ENCODE measurements at regions not wholly inside any gene's neighbourhood (a gene's known extent, or its start where the extent isn't known, plus 50 kb on each side); places are given as distances from the start of the nearest gene placed in this dataset.

DNA sequence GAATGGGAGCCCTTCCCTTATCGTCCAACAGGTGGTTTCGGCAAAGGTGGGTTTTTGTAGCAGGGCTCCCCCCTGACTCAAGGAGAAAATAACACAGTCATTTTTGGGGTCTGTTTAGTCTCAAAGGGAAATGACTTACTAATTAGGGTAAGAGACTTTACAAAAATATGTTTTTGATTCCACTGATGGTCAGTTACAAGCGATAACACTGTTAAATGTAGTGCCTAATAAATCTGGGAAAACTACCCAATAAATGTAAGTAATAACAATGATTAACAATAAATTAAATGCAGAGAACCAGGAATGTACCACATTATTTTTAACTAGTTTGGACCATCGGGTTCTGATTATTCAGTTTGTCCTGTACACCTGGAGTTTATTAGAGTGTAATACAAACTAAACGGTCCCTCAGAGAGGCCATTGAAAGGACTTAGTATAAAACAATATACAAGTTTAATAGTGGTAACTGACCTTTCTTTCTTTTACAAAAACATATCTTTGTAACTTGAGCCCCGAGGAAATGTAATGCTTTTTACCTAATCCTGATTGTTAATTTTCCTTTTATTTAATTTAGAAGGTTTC is 216.2 kb upstream of the HABP2 start:
- Histone ChIP-seq H3K9me3 (peaks cover 0 to 22% (median 3%) of the 10 kb centered on the region in 4 donors), H3K4me1 (no peaks in the 10 kb centered on the region), H3K4me3 (no peak overlapping the region), H3K27ac (no peak overlapping the region), H3K36me3 (no peaks in the 10 kb centered on the region), H3K27me3 (no peaks in the 10 kb centered on the region)
- 72 to 76% methylated on average over 6 of the region's 6 CpGs for WGBS, 2 donors
- TF ChIP-seq EP300 (IDR thresholded peaks at IDR 0.05) (no peak), POLR2A (IDR thresholded peaks at IDR 0.05) (no peak)
- TF ChIP-seq, protein P1, sequence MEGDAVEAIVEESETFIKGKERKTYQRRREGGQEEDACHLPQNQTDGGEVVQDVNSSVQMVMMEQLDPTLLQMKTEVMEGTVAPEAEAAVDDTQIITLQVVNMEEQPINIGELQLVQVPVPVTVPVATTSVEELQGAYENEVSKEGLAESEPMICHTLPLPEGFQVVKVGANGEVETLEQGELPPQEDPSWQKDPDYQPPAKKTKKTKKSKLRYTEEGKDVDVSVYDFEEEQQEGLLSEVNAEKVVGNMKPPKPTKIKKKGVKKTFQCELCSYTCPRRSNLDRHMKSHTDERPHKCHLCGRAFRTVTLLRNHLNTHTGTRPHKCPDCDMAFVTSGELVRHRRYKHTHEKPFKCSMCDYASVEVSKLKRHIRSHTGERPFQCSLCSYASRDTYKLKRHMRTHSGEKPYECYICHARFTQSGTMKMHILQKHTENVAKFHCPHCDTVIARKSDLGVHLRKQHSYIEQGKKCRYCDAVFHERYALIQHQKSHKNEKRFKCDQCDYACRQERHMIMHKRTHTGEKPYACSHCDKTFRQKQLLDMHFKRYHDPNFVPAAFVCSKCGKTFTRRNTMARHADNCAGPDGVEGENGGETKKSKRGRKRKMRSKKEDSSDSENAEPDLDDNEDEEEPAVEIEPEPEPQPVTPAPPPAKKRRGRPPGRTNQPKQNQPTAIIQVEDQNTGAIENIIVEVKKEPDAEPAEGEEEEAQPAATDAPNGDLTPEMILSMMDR (IDR thresholded peaks at IDR 0.05) = no peak
- DNase-seq (ENCODE audit: low spot score in 2 of 2) = no peak

DNA sequence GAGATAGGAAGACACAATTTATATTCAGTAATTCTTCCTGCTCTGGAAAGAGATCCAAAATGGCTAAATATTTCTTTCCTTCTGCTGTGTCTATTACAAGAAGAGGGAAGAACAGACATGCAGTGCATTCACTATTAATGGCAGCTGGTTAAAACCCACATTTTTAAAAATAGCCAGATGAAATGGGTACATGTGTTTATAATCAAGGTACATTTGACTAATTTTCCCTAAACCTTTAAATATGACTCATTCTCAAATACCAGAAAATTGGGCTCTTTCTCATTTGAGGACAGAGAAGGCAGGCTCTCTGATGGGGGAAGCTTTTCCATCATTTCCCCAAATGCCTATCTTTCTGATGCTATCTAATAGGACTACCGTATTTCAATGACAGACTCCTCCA is 215.7 kb upstream of the HABP2 start:
- Histone ChIP-seq H3K36me3 (no peaks in the 10 kb centered on the region), H3K4me3 (no peak overlapping the region), H3K27me3 (no peaks in the 10 kb centered on the region), H3K4me1 (no peaks in the 10 kb centered on the region), H3K27ac (no peak overlapping the region), H3K9me3 (peaks cover 0 to 22% (median 3%) of the 10 kb centered on the region in 4 donors)
- TF ChIP-seq, protein P1 (IDR thresholded peaks at IDR 0.05) = no peak
- TF ChIP-seq POLR2A (IDR thresholded peaks at IDR 0.05) = no peak
- no peak for TF ChIP-seq EP300 (IDR thresholded peaks at IDR 0.05)
- WGBS, 2 donors = 86 to 87% methylated on average over 1 of the region's 1 CpG
- no peak for DNase-seq (ENCODE audit: low spot score in 2 of 2)

DNA sequence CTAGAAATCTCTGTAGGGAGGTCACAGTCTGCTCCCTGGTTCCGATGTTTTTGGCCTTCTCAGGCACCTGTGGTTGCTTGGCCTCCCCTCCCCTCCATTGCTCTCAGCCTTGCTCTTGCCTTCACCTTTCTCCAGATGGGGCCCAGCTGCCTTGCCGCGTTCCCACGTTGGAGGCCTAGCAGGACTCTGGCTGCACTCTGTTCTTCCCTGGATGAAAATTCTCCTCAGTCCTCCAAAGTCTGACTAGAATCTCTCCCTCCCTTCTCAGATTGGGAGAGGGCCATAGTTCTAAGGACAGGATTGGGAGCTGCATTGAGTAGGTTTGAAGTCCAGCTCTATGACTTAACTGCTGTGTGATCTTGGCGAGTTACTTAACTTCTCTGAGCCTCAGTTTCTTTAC is 213.7 kb upstream of the HABP2 start:
- TF ChIP-seq POLR2A (IDR thresholded peaks at IDR 0.05) (no peak), EP300 (IDR thresholded peaks at IDR 0.05) (no peak)
- TF ChIP-seq, protein P1 (IDR thresholded peaks at IDR 0.05) = no peak
- no peak for DNase-seq (ENCODE audit: low spot score in 2 of 2)
- Histone ChIP-seq H3K4me3 (no peak overlapping the region), H3K27me3 (no peaks in the 10 kb centered on the region), H3K27ac (no peak overlapping the region), H3K36me3 (no peaks in the 10 kb centered on the region), H3K4me1 (no peaks in the 10 kb centered on the region), H3K9me3 (peaks cover 0 to 14% (median 2%) of the 10 kb centered on the region in 4 donors)
- 91 to 94% methylated on average over 5 of the region's 5 CpGs for WGBS, 2 donors

DNA sequence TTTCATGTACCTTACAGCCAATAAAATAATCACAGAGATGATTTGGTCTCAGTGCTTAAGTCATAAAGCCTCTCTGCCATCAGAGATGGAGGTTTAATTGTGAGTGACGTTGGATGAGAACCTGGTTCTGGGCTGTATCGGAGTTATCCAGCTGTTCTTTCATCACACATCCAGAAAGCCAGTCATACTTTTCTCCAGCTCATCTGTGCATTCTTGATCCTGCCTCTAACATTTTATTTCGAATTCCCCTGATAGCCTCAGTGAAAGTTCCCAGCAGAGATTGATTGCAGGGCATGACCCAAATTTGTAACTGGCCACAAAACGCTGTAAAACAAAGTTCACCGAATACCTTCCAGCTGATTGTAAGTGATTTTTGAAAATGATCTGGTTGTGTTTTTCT is 212.6 kb upstream of the HABP2 start:
- no peaks in the 10 kb centered on the region for H3K36me3 ChIP-seq
- no peak for DNase-seq (ENCODE audit: low spot score in 2 of 2)
- H3K4me1 ChIP-seq = no peaks in the 10 kb centered on the region
- TF ChIP-seq EP300 (IDR thresholded peaks at IDR 0.05) (no peak), POLR2A (IDR thresholded peaks at IDR 0.05) (no peak)
- TF ChIP-seq, protein P1 (IDR thresholded peaks at IDR 0.05) = no peak
- no peaks in the 10 kb centered on the region for H3K27me3 ChIP-seq
- 67 to 76% methylated on average over 5 of the region's 5 CpGs for WGBS, 2 donors
- H3K9me3 ChIP-seq = peaks cover 0 to 11% (median 0%) of the 10 kb centered on the region in 4 donors
- H3K27ac ChIP-seq = no peak overlapping the region
- no peak overlapping the region for H3K4me3 ChIP-seq

DNA sequence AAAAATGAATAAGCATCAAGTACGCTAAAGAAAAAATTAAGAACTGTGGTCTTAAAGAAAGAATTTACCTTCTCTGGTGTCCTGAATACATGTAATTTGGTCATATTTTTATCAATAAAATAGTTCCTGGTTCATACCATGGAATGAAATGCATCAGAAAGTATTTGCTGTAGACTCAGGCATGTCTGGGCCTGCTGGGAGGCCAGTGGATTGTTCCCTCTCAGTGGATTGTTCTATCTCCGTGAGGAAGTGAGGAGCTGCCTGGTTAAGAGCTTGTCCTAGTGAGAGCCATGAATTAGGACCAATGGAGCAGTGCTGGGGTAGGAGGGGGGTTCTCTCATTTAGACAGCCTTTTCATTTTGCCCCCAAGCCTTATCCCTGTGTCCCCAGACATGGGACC is 211.7 kb upstream of the HABP2 start:
- H3K27me3 ChIP-seq = no peaks in the 10 kb centered on the region
- H3K4me3 ChIP-seq = no peak overlapping the region
- peaks cover 0 to 7% (median 0%) of the 10 kb centered on the region in 4 donors for H3K9me3 ChIP-seq
- H3K27ac ChIP-seq = no peak overlapping the region
- no peaks in the 10 kb centered on the region for H3K36me3 ChIP-seq
- no peak for DNase-seq (ENCODE audit: low spot score in 2 of 2)
- no peaks in the 10 kb centered on the region for H3K4me1 ChIP-seq
- no peak for TF ChIP-seq EP300 (IDR thresholded peaks at IDR 0.05)
- WGBS, 2 donors = 88 to 94% methylated on average over 2 of the region's 2 CpGs

Measured in tibial nerve (tissue), 4 donors.